G401.6 (cell line): ENCODE measurements at regions not wholly inside any gene's neighbourhood (a gene's known extent, or its start where the extent isn't known, plus 50 kb on each side); places are given as distances from the start of the nearest gene placed in this dataset.
"Not testable (repeated sequence)": the region's sequence is repeated elsewhere in the genome, so short reads cannot be mapped to it uniquely, and the experiment has no call there.

Source experiments
- FAIRE-seq: peaks from 2 replicates; lab custom pipeline; 2012; peaks lifted over from hg19 to GRCh38; lab: Jason Lieb, UNC

DNA sequence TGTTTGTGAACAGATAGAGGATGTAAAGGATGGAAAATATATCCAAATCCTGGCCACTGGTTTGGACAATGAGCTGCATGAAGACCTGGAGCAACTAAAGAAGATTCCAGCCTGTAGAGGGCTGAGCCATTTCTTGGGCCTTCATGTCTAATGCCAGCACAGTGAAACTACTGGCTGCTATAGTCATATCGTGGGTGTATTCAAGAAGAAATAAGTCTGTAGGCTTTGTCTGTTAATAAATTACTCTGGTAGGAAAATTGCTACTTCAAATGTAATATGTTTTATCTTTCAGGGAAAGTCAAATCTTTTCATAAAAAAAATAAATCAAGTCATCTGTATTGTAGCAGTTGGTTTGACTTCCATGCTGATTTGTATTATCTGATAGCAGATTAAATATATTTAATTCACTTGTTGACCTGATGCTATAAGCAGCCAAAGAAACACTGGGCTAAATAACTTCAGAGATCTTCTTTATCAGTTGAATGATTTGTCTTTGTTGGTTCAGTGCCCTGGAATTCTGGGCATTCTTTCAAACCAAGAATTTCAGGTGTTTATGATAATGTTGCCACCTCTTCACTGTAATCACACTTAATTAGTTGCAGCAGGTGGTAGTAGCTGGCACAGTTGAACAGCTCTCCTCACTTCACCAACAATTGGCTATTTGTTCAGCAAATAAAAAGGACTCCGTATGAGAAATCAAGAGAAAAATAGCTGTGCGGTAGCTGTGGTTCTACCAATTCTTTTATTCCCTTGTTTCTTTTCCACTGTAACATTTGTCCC, 1109.5 kb downstream of the NSUN3 start:
- no peak for FAIRE-seq

- no peak for FAIRE-seq
Observed at GRCh38 chr3:95177096-95177495, 1114.2 kb downstream of the NSUN3 start.

GRCh38 chr3:95184038-95184437, 1121.2 kb downstream of the NSUN3 start:
- no peak for FAIRE-seq

DNA sequence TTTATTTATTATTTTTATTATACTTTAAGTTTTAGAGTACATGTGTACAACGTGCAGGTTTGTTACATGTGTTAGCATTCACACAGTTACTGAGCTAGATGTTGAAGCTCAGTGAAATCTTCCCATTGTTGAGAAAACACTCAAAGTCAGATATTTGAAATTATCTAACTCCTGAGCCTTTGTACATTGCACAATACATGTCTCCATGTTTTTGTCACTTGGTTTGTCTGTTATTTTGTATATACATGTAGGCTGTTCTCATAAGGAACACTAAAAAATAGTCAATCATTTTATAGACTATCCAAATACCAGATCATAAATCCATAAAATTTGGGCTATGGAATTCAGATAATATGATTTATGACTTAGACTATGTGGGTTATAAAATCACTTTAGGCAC, 1126.5 kb downstream of the NSUN3 start:
- no peak for FAIRE-seq

DNA sequence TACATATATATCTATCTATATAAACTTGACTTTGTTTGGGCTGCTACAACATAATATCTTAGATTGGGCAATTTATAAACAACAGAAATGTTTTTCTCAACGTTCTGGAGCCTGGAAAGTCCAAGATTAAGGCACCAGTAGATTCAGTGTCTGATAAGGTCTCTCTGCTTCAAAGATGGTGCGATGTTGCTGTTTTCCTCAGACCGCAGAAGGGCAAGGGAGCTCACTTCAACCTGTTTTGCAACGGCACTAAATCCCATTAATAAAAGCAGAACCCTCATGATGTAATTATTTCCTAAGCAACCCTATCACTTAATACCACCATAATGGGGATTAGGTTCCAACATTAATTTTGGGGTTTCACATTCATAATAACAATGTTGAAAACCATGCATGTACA, 1134.8 kb downstream of the NSUN3 start:
- FAIRE-seq = no peak

GRCh38 chr3:95200384-95200783, 1137.5 kb downstream of the NSUN3 start:
- no peak for FAIRE-seq

DNA sequence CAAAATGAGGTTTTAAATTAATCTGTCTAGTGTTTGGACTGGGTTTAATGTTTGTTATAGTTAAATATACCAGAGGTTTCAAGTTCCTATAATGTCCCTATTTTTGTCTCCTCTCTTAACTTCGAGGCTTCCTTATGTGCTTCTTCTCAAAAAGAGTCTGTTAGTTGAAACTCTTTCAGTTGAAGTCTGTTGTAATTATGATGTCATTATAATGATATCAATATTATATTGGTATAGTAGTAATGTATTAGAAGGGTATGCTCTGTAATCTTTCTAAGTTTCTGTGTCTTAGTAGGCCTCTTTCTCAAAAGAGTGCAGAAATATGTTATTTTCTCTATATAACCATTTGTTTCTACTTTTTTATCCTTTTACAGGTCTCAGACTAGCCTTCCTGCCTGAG, 1148.0 kb downstream of the NSUN3 start:
- FAIRE-seq = no peak

GRCh38 chr3:95212117-95212516, 1149.3 kb downstream of the NSUN3 start:
- no peak for FAIRE-seq

GRCh38 chr3:95215437-95215957, 1152.6 kb downstream of the NSUN3 start:
- no peak for FAIRE-seq

DNA sequence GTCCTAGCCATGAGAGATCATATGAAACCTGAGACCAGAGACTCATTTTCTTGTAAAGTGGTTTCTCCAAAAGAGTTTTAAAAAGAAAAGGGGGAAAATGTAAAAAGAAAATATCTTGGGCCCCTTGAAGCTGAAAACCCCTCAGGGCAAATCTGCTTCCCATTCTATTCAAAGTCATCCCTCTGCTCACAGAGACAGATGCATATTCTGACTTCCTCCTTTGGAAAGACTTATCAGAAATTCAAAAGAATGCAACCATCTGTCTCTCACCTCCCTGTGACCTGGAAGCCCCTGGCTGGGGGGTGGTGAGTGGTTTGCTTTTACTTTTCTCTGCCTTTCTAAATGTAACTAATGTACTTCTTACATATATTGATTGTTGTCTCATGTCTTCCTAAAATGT, 1154.8 kb downstream of the NSUN3 start:
- no peak for FAIRE-seq

- no peak for FAIRE-seq
Observed at GRCh38 chr3:95218484-95218883, 1155.6 kb downstream of the NSUN3 start.

- FAIRE-seq = no peak
Observed at GRCh38 chr3:95226437-95226836, 1163.6 kb downstream of the NSUN3 start.

GRCh38 chr3:95227092-95227491, 1164.2 kb downstream of the NSUN3 start:
- no peak for FAIRE-seq

GRCh38 chr3:95228416-95228815, 1165.6 kb downstream of the NSUN3 start:
- FAIRE-seq = no peak

DNA sequence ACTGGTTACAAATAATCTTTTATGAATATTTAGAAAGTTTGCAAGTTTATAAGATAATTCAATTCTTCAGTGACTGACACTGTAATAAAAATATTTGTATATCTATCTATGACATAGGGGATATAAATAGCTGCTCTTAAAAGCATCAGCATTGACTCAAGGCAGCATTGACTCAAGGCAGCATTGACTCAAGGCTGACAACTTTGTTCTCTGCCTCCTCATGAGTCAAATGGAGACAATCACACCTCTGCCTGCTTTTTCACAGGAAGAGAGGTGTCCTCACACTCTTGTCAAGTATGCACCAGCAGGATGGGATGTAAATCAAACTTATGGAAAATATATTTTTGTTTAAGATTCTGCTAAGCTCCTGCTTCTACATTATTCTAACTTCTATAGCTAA, 1173.1 kb downstream of the NSUN3 start:
- FAIRE-seq = no peak

GRCh38 chr3:95237783-95238182, 1174.9 kb downstream of the NSUN3 start:
- FAIRE-seq = no peak

DNA sequence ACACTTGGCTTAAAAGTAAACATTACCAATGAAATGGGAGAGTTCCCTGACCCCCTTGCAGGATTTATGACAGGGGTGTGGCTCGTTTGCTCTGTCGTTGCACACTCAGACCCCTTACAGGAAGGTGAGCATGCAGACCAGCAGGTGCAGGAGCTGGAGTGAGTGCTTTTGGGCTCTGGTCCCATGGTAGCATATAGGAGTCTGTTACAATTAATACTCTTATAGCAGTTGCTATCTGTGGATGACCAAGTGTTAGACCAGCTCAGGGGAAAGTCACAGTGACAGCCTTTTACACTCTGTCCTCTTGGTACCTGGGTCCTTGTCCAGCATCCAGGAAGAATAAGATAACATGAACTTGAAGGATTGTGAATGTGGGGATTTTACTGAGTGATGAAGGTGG, 1177.5 kb downstream of the NSUN3 start:
- no peak for FAIRE-seq

- not testable (repeated sequence) for FAIRE-seq
Observed at GRCh38 chr3:95241256-95241655, 1178.4 kb downstream of the NSUN3 start.

DNA sequence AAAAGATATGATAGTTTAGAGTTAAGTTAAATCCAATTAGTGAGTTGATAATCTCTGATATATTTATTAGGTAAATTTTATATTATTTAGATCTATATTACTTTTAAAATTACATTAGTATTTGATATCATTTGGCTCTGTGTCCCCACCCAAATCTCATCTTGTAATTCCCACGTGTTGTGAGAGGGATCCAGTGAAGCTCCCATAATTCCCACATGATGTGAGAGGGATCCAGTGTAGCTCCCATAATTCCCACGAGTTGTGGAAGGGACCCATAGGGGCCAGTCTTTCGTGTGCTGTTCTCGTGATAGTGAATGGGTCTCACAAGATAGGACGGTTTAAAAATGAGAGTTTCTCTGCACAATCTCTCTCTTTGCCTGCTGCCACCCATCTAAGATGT, 1183.6 kb downstream of the NSUN3 start:
- FAIRE-seq = no peak

GRCh38 chr3:95254061-95254460, 1191.2 kb downstream of the NSUN3 start:
- no peak for FAIRE-seq

DNA sequence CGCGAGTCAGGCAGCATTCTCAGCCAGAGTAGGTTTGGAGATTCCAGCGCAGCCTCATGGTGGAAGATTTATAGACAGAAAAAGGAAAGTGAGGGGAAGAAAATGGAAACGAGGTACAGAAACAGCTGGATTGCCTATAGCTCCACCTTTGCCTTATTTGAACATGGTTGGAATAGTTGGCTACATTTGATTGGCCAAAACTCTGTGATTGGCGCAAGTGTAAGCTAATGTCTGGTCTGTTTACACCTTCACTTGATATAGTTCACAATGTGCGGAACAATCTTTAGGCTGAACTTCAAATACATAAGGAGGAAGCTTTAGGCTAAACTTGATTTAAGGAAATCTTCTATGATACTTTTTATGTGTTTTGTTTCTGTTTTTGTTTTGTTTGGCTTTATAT, 1191.9 kb downstream of the NSUN3 start:
- FAIRE-seq = no peak

DNA sequence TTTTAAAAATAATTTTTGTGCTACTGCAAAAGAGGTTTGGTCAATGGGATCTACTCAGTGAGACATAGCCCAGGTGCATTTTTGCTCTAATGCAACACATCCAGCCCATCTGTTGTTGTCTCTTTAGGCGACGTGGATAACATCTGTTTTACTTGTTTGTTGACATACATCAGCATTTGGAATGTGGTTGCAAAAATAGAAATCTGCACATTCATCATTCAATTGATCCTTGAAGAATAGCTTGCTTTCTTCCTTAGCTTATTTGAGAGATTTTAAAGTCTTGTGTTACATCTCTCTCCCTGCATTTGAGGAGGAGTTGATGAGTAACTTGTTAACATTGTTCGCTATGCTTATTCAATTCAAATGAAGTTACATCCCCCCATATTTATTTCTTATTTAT, 1202.3 kb downstream of the NSUN3 start:
- no peak for FAIRE-seq

GRCh38 chr3:95271395-95271794, 1208.5 kb downstream of the NSUN3 start:
- FAIRE-seq = no peak

DNA sequence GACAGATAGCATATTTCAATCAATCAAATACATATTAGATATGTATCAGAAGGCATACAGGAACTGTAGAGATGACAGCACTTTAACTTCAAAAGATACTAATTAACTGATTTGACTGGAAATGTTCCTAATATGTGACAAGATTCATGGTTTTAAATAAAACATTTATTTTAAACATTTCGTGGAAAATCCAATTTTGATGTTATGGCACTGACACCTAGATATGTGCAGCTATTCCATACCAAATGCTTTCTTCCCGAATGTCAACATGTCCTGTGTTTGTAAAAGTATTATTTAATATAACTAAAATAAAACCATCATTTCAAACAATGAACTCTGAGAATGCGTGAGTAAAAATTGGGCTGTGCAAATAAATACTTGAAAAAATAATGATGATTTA, 1209.3 kb downstream of the NSUN3 start:
- no peak for FAIRE-seq
